ENCODE measurements at regions not wholly inside any gene's neighbourhood (a gene's known extent, or its start where the extent isn't known, plus 50 kb on each side); places are given as distances from the start of the nearest gene placed in this dataset.

GRCh38 chr5:4551034-4551433 lies 589.1 kb upstream of the ADAMTS16 start:
- TF ChIP-seq CTCF (IDR thresholded peaks at IDR 0.05) = no peak
- TF ChIP-seq POLR2A (IDR thresholded peaks at IDR 0.05) = no peak
